Fibroblast of lung (primary cell): ENCODE measurements at regions not wholly inside any gene's neighbourhood (a gene's known extent, or its start where the extent isn't known, plus 50 kb on each side); places are given as distances from the start of the nearest gene placed in this dataset.

Experiments
- EZH2 ChIP-seq: IDR thresholded peaks from 2 replicates; pipeline ENCODE4 v1.5.1; 2012; ENCODE audit warnings: low read length, control low read depth, mild to moderate bottlenecking; ENCODE audit errors: missing control alignments
- TF ChIP-seq, protein P1 (sequence below), 2 donors: IDR thresholded peaks in 1 of 2; conservative IDR thresholded peaks in 1 of 2; 1 replicate in 1 of 2; 2 replicates in 1 of 2; pipeline ENCODE4 v1.5.1; 2011 to 2012; ENCODE audit warnings: low read length in 2 of 2, control low read depth in 1 of 2, inconsistent platforms in 1 of 2, low read depth in 1 of 2, mild to moderate bottlenecking in 1 of 2

DNA sequence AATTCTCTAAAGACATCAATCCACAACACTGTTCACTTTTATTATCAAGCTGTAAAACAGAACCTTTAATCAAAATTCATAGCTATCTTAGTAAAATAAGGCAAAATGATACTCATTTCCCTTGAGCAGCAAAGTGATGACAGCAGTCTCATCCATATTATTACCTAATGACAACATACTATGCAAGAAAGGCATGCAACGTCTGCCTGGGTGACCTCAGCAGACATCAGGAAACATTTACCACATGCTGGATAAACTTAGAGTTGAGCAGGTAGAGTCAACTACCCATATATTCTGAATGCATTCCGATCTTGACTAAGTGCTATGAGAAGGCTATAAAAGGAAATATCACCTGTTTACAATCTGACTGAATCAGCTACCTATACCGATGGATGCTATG is 145.1 kb downstream of the SIPA1L2 start:
- TF ChIP-seq, protein P1, sequence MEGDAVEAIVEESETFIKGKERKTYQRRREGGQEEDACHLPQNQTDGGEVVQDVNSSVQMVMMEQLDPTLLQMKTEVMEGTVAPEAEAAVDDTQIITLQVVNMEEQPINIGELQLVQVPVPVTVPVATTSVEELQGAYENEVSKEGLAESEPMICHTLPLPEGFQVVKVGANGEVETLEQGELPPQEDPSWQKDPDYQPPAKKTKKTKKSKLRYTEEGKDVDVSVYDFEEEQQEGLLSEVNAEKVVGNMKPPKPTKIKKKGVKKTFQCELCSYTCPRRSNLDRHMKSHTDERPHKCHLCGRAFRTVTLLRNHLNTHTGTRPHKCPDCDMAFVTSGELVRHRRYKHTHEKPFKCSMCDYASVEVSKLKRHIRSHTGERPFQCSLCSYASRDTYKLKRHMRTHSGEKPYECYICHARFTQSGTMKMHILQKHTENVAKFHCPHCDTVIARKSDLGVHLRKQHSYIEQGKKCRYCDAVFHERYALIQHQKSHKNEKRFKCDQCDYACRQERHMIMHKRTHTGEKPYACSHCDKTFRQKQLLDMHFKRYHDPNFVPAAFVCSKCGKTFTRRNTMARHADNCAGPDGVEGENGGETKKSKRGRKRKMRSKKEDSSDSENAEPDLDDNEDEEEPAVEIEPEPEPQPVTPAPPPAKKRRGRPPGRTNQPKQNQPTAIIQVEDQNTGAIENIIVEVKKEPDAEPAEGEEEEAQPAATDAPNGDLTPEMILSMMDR (conservative IDR thresholded peaks at IDR 0.05 in 1 of 2, IDR thresholded peaks at IDR 0.05 in 1 of 2; ENCODE audit: low read depth in 1 of 2, low read length in 2 of 2), result no peak
- no peak for TF ChIP-seq EZH2
